ENCODE measurements at regions not wholly inside any gene's neighbourhood (a gene's known extent, or its start where the extent isn't known, plus 50 kb on each side); places are given as distances from the start of the nearest gene placed in this dataset.

DNA sequence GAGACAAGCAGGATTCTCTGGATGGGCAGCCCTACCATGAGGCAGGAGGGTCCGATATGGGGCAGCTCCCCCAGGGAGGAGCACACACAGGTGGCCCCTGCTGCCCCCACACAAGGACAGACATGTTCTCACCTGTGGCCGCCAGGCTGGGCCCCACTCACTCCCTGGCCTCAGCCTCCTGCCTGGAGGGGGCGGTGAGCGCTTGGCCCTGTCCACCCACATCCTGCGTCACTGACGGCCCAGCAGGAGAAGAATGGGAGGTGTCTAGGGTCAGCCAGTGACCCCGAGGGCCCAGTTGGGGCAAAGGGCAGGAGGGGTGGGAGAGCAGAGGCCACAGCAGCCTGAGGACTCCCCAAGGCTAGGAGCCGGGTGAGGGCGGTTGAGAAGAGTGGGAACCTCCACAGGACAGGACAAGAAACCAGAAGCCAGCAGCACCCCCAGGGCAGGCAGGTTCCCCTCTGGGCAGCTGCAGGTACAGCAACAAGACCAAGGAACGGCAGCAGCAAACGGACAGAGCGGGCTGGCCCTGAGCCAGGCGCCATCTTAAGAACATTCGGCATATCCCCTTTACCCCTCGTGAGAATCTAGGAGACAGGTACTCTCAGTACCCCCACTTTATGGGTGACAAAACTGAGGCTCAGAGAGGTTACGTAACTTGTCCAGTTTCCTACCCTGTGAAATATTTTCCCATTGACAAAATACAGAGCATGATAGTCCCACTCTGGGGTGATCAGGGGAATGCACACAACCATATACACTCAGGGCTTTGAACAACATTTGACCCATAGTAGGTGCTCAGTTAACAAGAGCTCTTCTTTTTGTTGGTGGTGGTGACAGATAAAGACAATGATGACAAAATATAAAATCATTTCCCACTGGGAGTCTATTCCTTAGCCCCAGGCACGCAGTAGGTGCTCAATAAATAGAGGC is 74.3 kb downstream of the NCOR2 start:
- Histone ChIP-seq H3K27ac (ENCODE audit: low read length) (peak overlapping the region; percentile 61), H3K4me1 (ENCODE audit: control insufficient read depth, insufficient read depth, low read length) (peaks cover 40% of the 10 kb centered on the region), H3K36me3 (ENCODE audit: control insufficient read depth, insufficient read depth, low read length) (peaks cover 3% of the 10 kb centered on the region; the same call in 1 of the 2 replicates), H3K9me3 (ENCODE audit: control insufficient read depth, insufficient read depth, low read depth, low read length) (no peaks in the 10 kb centered on the region), H3K27me3 (ENCODE audit: control insufficient read depth, insufficient read depth, low read length) (no peaks in the 10 kb centered on the region), H3K4me3 (ENCODE audit: low read depth in 2 of 2, low read length in 2 of 2) (no peak overlapping the region)
- TF ChIP-seq, protein P1, sequence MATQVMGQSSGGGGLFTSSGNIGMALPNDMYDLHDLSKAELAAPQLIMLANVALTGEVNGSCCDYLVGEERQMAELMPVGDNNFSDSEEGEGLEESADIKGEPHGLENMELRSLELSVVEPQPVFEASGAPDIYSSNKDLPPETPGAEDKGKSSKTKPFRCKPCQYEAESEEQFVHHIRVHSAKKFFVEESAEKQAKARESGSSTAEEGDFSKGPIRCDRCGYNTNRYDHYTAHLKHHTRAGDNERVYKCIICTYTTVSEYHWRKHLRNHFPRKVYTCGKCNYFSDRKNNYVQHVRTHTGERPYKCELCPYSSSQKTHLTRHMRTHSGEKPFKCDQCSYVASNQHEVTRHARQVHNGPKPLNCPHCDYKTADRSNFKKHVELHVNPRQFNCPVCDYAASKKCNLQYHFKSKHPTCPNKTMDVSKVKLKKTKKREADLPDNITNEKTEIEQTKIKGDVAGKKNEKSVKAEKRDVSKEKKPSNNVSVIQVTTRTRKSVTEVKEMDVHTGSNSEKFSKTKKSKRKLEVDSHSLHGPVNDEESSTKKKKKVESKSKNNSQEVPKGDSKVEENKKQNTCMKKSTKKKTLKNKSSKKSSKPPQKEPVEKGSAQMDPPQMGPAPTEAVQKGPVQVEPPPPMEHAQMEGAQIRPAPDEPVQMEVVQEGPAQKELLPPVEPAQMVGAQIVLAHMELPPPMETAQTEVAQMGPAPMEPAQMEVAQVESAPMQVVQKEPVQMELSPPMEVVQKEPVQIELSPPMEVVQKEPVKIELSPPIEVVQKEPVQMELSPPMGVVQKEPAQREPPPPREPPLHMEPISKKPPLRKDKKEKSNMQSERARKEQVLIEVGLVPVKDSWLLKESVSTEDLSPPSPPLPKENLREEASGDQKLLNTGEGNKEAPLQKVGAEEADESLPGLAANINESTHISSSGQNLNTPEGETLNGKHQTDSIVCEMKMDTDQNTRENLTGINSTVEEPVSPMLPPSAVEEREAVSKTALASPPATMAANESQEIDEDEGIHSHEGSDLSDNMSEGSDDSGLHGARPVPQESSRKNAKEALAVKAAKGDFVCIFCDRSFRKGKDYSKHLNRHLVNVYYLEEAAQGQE (IDR thresholded peaks at IDR 0.05; ENCODE audit: insufficient read depth in 1 of 2, low read depth in 2 of 2, low read length in 1 of 2), result no peak
- TF ChIP-seq POLR2AphosphoS5 (IDR thresholded peaks at IDR 0.05; ENCODE audit: low read depth, low read length), result no peak
- no peak for TF ChIP-seq SIN3A (IDR thresholded peaks at IDR 0.05; ENCODE audit: borderline replicate concordance, insufficient read depth, low read depth, low read length)
- TF ChIP-seq TCF7L2 (IDR thresholded peaks at IDR 0.05; ENCODE audit: low read depth, low read length), result no peak
- TF ChIP-seq, protein P2, sequence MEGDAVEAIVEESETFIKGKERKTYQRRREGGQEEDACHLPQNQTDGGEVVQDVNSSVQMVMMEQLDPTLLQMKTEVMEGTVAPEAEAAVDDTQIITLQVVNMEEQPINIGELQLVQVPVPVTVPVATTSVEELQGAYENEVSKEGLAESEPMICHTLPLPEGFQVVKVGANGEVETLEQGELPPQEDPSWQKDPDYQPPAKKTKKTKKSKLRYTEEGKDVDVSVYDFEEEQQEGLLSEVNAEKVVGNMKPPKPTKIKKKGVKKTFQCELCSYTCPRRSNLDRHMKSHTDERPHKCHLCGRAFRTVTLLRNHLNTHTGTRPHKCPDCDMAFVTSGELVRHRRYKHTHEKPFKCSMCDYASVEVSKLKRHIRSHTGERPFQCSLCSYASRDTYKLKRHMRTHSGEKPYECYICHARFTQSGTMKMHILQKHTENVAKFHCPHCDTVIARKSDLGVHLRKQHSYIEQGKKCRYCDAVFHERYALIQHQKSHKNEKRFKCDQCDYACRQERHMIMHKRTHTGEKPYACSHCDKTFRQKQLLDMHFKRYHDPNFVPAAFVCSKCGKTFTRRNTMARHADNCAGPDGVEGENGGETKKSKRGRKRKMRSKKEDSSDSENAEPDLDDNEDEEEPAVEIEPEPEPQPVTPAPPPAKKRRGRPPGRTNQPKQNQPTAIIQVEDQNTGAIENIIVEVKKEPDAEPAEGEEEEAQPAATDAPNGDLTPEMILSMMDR (IDR thresholded peaks at IDR 0.05), result no peak
- DNase-seq (ENCODE audit: low read depth, low spot score) (no peak), ATAC-seq (no peak)
- intact Hi-C loops (cut with micrococcal nuclease; ENCODE audit: unreplicated experiment), result no loop called here
- ChIA-PET CTCF (interaction anchor here (0.6 kb wide), 1 partner anchor 404 kb away, joined by 4 read pairs; no protein-coding TSS in a partner anchor), POLR2A (no interaction called here)
- in situ Hi-C loops (cut with HindIII; ENCODE audit: low pct_unique_long_range_greater_than_20kb, low sequenced_read_pairs), result no loop called here
- BruUV-seq (replicated peaks), result TSS peak; percentile 31

- H3K27ac ChIP-seq (ENCODE audit: low read length), result no peak overlapping the region
- CTCF ChIA-PET, result no interaction called here
- intact Hi-C loops (cut with micrococcal nuclease; ENCODE audit: unreplicated experiment), result no loop called here
- peaks cover 36% of the 10 kb centered on the region for H3K4me1 ChIP-seq (ENCODE audit: control insufficient read depth, insufficient read depth, low read length)
- peaks cover 3% of the 10 kb centered on the region; the same call in 1 of the 2 replicates for H3K36me3 ChIP-seq (ENCODE audit: control insufficient read depth, insufficient read depth, low read length)
- TF ChIP-seq SIN3A (IDR thresholded peaks at IDR 0.05; ENCODE audit: borderline replicate concordance, insufficient read depth, low read depth, low read length), result no peak
- TF ChIP-seq, protein P2 (IDR thresholded peaks at IDR 0.05), result no peak
- TF ChIP-seq, protein P1 (IDR thresholded peaks at IDR 0.05; ENCODE audit: insufficient read depth in 1 of 2, low read depth in 2 of 2, low read length in 1 of 2), result no peak
- TF ChIP-seq POLR2AphosphoS5 (IDR thresholded peaks at IDR 0.05; ENCODE audit: low read depth, low read length), result no peak
- TF ChIP-seq TCF7L2 (IDR thresholded peaks at IDR 0.05; ENCODE audit: low read depth, low read length), result no peak
- ATAC-seq (no peak), DNase-seq (ENCODE audit: low read depth, low spot score) (no peak)
- no peaks in the 10 kb centered on the region for H3K9me3 ChIP-seq (ENCODE audit: control insufficient read depth, insufficient read depth, low read depth, low read length)
- POLR2A ChIA-PET, result no interaction called here
- no peaks in the 10 kb centered on the region for H3K27me3 ChIP-seq (ENCODE audit: control insufficient read depth, insufficient read depth, low read length)
- no TSS peak for BruUV-seq (replicated peaks)
- no peak overlapping the region for H3K4me3 ChIP-seq (ENCODE audit: low read depth in 2 of 2, low read length in 2 of 2)
- in situ Hi-C loops (cut with HindIII; ENCODE audit: low pct_unique_long_range_greater_than_20kb, low sequenced_read_pairs), result no loop called here
Observed at GRCh38 chr12:124491856-124492420, 75.5 kb downstream of the NCOR2 start.

All from Panc1 (cell line).